ENCODE measurements at regions not wholly inside any gene's neighbourhood (a gene's known extent, or its start where the extent isn't known, plus 50 kb on each side); places are given as distances from the start of the nearest gene placed in this dataset.

DNA sequence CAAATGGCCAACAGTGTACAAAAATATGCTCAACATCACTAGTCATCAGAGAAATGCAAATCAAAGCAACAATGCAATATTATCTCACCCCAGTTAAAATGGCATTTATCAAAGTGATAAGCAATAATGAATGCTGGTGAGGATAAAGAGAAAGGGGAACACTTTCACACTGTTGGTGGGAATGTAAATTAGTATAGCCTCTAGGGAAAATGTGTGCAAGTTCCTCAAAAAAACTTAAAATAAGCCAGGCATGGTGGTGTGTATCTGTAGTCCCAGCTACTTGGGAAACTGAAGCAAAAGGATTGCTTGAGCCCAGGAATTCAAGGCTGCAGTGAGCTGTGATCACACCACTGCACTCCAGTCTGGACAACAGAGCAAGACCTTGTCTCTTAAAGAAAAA, 572.1 kb downstream of the NLGN4X start (continued):
- no peak for TF ChIP-seq JUNB (IDR thresholded peaks at IDR 0.05; ENCODE audit: unreplicated experiment)
- no peak for TF ChIP-seq ZNF462 (CRISPR knock-in tag; IDR thresholded peaks at IDR 0.05)
- TF ChIP-seq ETS1 (IDR thresholded peaks at IDR 0.05): no peak
- TF ChIP-seq STAT1 (IDR thresholded peaks at IDR 0.05; ENCODE audit: unreplicated experiment): no peak
- no peak for TF ChIP-seq EZH2 (IDR thresholded peaks at IDR 0.05; ENCODE audit: low read depth, unreplicated experiment)

DNA sequence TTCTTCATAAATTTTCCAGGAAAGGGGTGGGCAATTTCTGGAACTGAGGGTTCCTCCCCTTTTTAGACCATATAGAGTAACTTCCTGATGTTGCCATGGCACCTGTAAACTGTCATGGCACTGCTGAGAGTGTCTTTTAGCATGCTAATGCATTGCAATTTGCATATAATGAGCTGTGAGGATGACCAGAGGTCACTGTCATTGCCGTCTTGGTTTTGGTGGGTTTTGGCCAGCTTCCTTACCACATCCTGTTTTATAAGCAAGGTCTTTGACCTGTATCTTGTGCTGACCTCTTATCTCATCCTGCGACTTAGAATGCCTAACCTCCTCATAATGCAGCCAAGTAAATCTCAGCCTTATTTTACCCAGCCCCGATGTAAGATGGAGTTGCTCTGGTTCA, 577.8 kb downstream of the NLGN4X start:
- H3K36me3 ChIP-seq (ENCODE audit: insufficient read depth): no peaks in the 10 kb centered on the region
- H3K4me1 Mint-ChIP-seq: peaks cover 39% of the 10 kb centered on the region
- TF ChIP-seq POLR2AphosphoS5 (IDR thresholded peaks at IDR 0.05; ENCODE audit: low read depth) (no peak), ZNF462 (CRISPR knock-in tag; IDR thresholded peaks at IDR 0.05) (no peak), EZH2phosphoT487 (IDR thresholded peaks at IDR 0.05; ENCODE audit: unreplicated experiment) (no peak), CREB1 (CRISPR knock-in tag; IDR thresholded peaks at IDR 0.05; ENCODE audit: low read depth) (no peak), EZH2 (IDR thresholded peaks at IDR 0.05; ENCODE audit: low read depth, unreplicated experiment) (no peak)

More for the DNA sequence above, 577.8 kb downstream of the NLGN4X start:
- ATAC-seq (no peak; the same call in 2 of the 3 replicates), DNase-seq (ENCODE audit: low spot score) (peak; percentile 38)
- Histone ChIP-seq H3K4me1 (ENCODE audit: insufficient read depth) (peaks cover 34% of the 10 kb centered on the region), H4K20me1 (replicated peaks; ENCODE audit: insufficient read depth) (no peaks in the 10 kb centered on the region), H3K27ac (ENCODE audit: low read depth) (0 out of 2 replicates have a peak overlapping the region, but pooled peaks have one; percentile 97), H3K4me3 (no peak overlapping the region), H3K27me3 (ENCODE audit: insufficient read depth) (no peaks in the 10 kb centered on the region), H3K9me2 (ENCODE audit: insufficient read depth) (no peaks in the 10 kb centered on the region), H3F3A (replicated peaks; ENCODE audit: low read depth) (no peaks in the 10 kb centered on the region), H3K79me2 (replicated peaks; ENCODE audit: insufficient read depth) (no peaks in the 10 kb centered on the region), H2AFZ (no peak overlapping the region), H3K4me2 (peak overlapping the region; percentile 69; the same call in 1 of the 2 replicates)
- Mint-ChIP-seq H3K4me3 (no peak overlapping the region), H3K36me3 (ENCODE audit: low read depth) (peaks cover 27% of the 10 kb centered on the region), H3K27ac (no peak overlapping the region), H3K9me3 (peaks cover 15% of the 10 kb centered on the region; the same call in 2 of the 3 replicates), H3K27me3 (ENCODE audit: insufficient read depth, low read depth, poor library complexity) (peaks cover 3% of the 10 kb centered on the region)
